ENCODE measurements at regions not wholly inside any gene's neighbourhood (a gene's known extent, or its start where the extent isn't known, plus 50 kb on each side); places are given as distances from the start of the nearest gene placed in this dataset.

- TF ChIP-seq MYC (IDR thresholded peaks at IDR 0.05; ENCODE audit: low read depth, low read length) (no peak), CTCF (IDR thresholded peaks at IDR 0.05; ENCODE audit: low read depth, low read length) (no peak), MAX (IDR thresholded peaks at IDR 0.05; ENCODE audit: low read depth, low read length) (no peak), POLR2A (IDR thresholded peaks at IDR 0.05; ENCODE audit: extremely low read depth, insufficient read length) (no peak)
- DNase-seq (ENCODE audit: low read depth) = no peak
- no peak overlapping the region for H3K4me3 ChIP-seq (ENCODE audit: low read depth, low read length)
Measured at GRCh38 chr4:164410401-164410800, 343.5 kb upstream of the SMIM31 start.

DNA sequence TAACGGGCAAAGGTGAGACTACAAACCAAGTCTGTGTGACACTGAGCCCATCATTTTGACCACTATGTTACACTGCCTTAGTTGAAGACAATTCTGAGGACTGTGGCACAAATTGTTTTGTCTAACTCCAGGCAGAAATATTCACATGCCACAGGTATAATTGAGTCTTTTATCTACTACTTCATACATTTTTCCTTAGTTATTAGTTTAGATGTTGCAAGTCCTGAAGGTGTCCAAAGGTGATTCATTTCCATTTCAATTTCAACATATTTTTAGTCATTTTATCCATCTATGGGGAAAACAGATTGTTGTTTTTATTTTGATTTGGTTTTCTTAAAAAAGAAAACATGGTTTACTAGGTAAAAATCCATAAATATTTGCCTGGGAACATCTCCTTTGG is 341.7 kb upstream of the SMIM31 start:
- no peak overlapping the region for H3K4me3 ChIP-seq (ENCODE audit: low read depth, low read length)
- DNase-seq (ENCODE audit: low read depth) = no peak
- TF ChIP-seq MAX (IDR thresholded peaks at IDR 0.05; ENCODE audit: low read depth, low read length) (no peak), POLR2A (IDR thresholded peaks at IDR 0.05; ENCODE audit: extremely low read depth, insufficient read length) (no peak), MYC (IDR thresholded peaks at IDR 0.05; ENCODE audit: low read depth, low read length) (no peak), CTCF (IDR thresholded peaks at IDR 0.05; ENCODE audit: low read depth, low read length) (no peak)

DNA sequence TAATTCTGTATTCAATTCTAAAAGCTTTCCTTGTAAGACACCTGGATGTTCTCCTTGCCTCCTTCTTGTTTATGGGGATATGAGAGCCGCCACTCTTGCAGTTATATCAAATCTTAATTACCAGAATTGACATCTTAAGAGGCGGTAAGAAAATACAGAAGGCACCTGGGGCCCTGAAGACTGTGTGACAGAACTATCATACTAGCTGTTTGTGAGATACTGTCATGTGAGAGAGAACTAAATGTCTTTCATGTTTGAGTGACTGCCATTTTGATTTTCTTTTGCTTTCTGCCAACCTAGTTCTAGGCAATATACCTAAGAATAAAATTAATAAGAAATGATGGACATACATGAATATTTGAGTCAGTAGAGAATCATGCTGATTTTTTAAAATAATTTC is 340.2 kb upstream of the SMIM31 start:
- TF ChIP-seq MAX (IDR thresholded peaks at IDR 0.05; ENCODE audit: low read depth, low read length) (no peak), MYC (IDR thresholded peaks at IDR 0.05; ENCODE audit: low read depth, low read length) (no peak), CTCF (IDR thresholded peaks at IDR 0.05; ENCODE audit: low read depth, low read length) (no peak), POLR2A (IDR thresholded peaks at IDR 0.05; ENCODE audit: extremely low read depth, insufficient read length) (no peak)
- H3K4me3 ChIP-seq (ENCODE audit: low read depth, low read length) = no peak overlapping the region
- no peak for DNase-seq (ENCODE audit: low read depth)

DNA sequence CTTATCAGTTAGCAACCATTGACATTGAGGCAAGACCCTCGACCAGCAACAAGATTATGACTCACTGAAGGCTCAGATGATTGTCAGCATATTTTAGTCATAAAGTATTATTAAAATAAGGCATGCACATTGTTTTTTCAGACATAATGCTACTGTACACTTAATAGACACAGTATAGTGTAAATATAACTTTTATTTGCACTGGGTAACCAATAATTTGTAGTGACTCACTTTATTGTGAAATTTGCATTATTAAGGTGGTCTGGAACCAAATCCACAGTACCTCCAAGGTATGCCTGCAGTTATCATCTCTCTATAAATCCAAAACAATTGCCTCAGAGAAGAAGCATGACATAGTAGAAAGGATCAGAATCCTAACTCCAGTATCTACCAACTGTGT is 330.1 kb upstream of the SMIM31 start:
- no peak overlapping the region for H3K4me3 ChIP-seq (ENCODE audit: low read depth, low read length)
- DNase-seq (ENCODE audit: low read depth) = no peak
- TF ChIP-seq POLR2A (IDR thresholded peaks at IDR 0.05; ENCODE audit: extremely low read depth, insufficient read length) (no peak), MYC (IDR thresholded peaks at IDR 0.05; ENCODE audit: low read depth, low read length) (no peak), MAX (IDR thresholded peaks at IDR 0.05; ENCODE audit: low read depth, low read length) (no peak)

DNA sequence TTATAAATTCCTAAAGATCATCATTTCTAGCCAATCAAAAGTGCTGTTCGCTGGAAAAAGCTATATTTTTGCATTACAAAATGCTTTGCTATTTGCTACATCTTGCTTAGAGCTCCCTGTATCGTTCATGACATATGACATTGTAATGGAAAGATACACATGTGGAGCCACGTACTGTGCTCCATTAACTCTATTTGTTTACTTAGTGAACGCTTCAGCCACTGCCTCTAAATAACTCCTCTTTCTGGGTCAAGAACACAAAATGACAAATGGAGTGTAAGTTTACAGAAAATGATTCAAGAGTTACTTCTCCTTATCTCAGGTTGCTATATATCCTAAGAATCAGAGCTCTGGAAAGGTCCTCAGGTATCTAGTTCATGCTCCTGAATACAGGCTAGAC is 329.1 kb upstream of the SMIM31 start:
- no peak for DNase-seq (ENCODE audit: low read depth)
- TF ChIP-seq POLR2A (IDR thresholded peaks at IDR 0.05; ENCODE audit: extremely low read depth, insufficient read length) (no peak), CTCF (IDR thresholded peaks at IDR 0.05; ENCODE audit: low read depth, low read length) (no peak), MYC (IDR thresholded peaks at IDR 0.05; ENCODE audit: low read depth, low read length) (no peak), MAX (IDR thresholded peaks at IDR 0.05; ENCODE audit: low read depth, low read length) (no peak)
- no peak overlapping the region for H3K4me3 ChIP-seq (ENCODE audit: low read depth, low read length)

DNA sequence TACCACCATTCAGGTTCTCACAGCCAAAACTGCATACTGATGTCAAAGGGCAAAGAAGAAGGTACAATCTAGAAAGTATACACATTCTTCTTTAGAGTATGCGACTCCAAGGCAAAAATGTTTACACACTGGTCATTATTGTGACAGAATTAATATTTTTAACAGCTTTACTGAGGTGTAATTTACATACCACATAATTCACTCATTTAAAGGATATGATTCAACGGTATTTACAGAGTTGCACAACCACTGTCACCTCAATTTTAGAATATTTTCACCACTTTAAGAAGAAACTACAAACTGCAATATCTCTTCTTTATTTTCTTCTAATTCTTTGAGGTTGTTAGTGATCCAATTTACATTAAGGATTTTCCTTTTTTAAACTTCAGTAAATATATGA is 325.4 kb upstream of the SMIM31 start:
- no peak for DNase-seq (ENCODE audit: low read depth)
- H3K4me3 ChIP-seq (ENCODE audit: low read depth, low read length) = no peak overlapping the region
- TF ChIP-seq MYC (IDR thresholded peaks at IDR 0.05; ENCODE audit: low read depth, low read length) (no peak), POLR2A (IDR thresholded peaks at IDR 0.05; ENCODE audit: extremely low read depth, insufficient read length) (no peak), MAX (IDR thresholded peaks at IDR 0.05; ENCODE audit: low read depth, low read length) (no peak), CTCF (IDR thresholded peaks at IDR 0.05; ENCODE audit: low read depth, low read length) (no peak)

Data from NB4 (cell line).